GM21619 (cell line): ENCODE measurements at regions not wholly inside any gene's neighbourhood (a gene's known extent, or its start where the extent isn't known, plus 50 kb on each side); places are given as distances from the start of the nearest gene placed in this dataset.

Source experiments
- ATAC-seq: cut with Tn5 transposase; IDR thresholded peaks from one replicate; pipeline ENCODE4 v1.9.1; 2021; ENCODE audit not compliant: unreplicated experiment

DNA sequence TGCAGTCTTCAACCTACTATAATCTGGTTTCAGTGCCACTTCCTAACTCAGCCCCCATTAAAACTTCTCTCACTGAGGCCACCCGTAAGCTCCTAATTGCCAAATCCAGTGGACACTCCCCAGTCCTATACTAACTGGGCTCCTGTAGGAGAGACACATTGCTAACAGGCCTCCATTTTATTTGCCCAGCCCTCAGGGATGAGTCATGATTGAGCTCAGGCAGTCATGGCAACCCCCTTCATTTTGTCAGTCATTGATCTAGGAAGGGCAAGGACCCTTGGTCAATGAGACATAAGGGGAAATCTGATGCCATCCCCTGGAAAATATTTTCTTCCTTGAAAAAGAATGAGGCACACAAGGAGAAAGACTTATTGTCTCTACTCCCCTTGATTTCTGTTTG is 70.1 kb upstream of the HIF1A start:
- no peak for ATAC-seq

- ATAC-seq: no peak
Measured at GRCh38 chr14:61627612-61628011, 67.7 kb upstream of the HIF1A start.

DNA sequence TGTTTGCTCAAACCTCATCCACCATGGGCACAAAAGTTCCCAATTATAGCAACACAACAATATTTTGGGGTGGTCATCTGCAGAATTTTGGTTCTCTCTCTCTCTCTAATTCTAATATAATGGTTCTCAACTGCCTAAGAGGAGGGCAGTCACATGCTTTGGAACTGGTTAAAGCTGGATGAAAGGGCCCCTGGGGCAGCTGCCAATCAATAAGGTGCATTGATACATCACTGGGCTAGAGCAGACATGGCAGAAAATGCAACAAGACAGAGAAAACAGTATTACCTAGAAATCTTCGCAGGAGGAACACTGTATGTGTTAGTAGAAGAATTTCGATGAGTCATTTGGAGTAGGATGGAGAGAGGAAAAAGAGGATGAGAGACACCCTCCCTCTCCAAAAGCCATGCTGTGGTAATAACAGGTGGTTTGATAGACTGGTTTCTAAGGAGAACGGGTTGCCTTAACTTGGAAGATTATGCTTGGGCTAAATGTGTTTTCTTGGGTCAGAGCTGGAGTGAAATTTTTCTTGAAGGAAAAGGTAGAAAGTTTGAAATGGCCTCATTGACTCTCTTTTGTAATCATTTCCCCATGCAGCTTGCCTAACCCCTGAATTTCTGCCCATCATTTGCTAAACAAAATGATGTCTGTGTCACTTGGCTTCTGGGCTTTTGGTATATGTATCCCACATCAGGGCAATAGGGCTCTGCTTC is 67.1 kb upstream of the HIF1A start:
- no peak for ATAC-seq

GRCh38 chr14:61630399-61631044 is 64.8 kb upstream of the HIF1A start:
- no peak for ATAC-seq

- ATAC-seq: no peak
Measured at GRCh38 chr14:61631045-61631687, 64.1 kb upstream of the HIF1A start.

- ATAC-seq: no peak
Measured at GRCh38 chr14:61632401-61632800, 62.9 kb upstream of the HIF1A start.

GRCh38 chr14:61632807-61633206 is 62.5 kb upstream of the HIF1A start:
- no peak for ATAC-seq

GRCh38 chr14:61636291-61636690 is 59.0 kb upstream of the HIF1A start:
- no peak for ATAC-seq

- no peak for ATAC-seq
Measured at GRCh38 chr14:61636779-61637178, 58.5 kb upstream of the HIF1A start.

DNA sequence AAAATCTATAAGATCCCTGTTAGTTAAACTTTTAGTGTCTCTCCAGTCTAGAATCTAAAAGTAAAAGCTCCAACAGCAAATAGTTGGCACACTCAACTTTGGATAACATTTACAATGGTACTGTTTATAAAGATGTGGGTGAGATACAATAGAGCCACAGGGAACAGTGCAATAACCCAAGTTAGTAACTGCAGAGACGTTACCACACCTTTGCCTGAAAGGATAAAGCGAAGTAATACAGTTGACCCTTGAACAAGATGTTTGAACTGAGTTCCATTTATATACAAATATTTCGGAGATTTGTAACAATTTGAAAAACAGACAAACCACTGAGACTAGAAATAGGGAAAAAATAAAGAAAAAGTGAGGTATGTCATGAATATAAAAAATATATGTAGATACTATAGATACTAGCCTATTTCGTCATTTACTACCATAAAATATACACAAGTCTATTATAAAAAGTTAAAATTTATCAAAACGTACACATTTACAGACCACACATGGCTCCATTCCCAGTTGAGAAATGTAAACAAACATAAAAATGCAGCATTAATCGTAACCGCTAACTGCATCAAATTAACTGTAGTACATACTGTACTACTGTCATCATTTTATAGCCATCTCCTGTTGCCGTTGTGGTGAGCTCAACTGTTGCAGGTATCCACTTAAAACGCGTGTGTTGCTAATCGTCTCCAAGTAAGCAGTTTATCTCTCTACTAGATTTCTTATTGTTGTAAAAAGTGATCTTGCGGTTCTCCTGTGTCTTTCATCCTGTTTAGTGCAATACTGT is 56.5 kb upstream of the HIF1A start:
- no peak for ATAC-seq

DNA sequence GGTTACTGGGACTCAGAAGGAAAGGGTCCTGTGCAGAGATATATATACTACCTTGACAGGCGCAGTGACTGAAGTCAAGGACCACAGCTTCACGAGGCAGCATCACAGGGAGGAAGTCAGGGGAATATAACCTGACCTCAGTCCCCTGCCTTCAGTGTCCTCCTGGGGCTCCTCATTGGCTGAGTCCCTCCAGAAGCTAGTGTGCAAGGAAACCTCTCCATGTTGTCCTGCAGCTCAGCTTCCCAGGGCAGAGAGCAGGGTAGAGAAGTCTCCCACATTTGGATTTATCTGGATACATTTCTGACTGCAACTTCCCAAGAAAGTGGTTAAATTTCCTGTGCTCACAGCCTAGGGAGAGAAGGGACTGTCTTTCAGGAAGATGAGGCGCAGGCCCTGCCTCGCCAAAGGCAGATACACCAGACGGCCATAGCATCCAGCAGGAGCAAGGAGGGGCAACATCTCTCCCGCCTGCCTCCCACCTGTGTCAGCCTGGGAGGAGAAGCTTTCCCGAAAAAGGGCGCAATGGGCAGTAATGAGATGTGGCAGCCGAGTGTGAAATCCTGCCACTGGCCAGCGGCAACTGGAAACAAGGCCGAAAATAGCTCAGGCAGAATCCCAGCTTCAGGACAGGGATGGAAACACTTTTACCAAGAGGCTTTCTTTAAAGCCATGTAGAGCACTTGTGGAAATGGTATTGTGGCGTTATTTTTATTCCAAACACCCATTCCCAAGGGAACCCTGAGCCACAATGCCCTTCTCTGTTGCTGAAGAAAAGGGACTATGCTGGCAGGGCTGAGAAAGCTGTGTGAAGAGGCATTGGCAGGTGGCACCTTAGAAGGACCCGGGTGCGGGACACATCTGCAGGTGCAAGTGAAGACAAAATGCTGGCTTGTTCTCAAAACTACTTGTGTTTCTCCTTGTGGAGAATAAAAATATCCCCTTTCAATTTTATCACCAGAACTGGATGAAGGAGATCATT is 54.9 kb upstream of the HIF1A start:
- ATAC-seq: no peak

GRCh38 chr14:61641914-61642613 is 53.2 kb upstream of the HIF1A start:
- no peak for ATAC-seq

DNA sequence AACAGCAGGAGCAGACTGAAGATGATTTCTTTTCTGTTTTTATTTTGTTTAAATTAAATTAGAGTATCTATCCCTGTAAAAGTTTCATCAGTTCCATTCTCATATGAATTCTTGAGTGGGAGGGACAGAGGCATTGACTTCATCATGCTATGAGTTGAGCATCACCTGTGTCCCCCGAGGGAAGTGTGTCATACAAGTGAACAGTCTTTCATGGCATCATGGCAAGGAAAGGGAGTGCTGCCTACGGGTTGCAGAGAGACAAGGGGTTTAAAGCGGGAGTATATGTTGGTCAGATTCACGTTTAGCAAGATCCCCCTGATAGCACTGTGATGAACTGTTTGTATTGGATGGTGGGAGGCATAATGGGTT is 52.7 kb upstream of the HIF1A start:
- no peak for ATAC-seq

- no peak for ATAC-seq
Measured at GRCh38 chr14:61643555-61643954, 51.8 kb upstream of the HIF1A start.

DNA sequence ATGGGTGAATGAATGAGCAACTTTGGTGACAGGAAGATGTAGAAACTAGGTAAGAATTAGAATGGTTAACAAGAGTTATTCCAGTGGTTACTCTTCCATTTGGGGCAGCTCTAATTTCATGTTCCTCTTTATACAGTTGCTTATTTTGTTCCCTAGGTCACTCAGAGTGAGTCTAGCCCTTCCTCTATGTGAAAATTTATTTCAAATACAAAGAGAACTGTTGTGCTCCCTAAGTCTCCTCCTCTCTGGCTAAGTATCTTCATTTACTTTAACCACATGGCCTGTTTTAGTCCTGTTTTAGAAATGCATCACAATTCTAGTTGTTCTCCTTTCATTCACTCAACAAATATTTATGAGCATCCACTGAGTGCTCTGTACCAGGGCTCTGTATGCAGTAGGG is 51.1 kb upstream of the HIF1A start:
- peak; percentile 10 for ATAC-seq

DNA sequence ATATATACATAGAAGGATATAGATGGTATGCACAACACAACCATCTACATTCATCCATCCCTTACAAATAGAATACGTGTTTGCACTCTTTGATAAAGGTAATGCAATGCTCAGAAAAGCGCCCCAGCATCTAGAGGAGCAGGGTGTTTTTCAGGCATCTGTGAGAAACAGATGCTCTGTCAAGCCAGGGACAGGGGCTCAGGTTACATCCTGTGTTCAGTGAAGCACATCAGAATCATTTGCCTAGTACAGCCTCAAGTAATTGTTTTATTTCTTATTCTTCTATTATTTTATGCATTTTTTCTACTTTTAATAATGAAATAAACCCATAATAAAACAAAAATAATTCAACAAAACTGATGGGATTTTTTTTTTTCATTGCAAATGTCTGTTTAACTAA is 50.5 kb upstream of the HIF1A start:
- ATAC-seq: peak; percentile 93

GRCh38 chr14:61645247-61645646 is 50.1 kb upstream of the HIF1A start:
- ATAC-seq: no peak
